ENCODE measurements at regions not wholly inside any gene's neighbourhood (a gene's known extent, or its start where the extent isn't known, plus 50 kb on each side); places are given as distances from the start of the nearest gene placed in this dataset.

- TF ChIP-seq CTCF (IDR thresholded peaks at IDR 0.05; ENCODE audit: insufficient read depth, low read depth, low read length) = no peak
- TF ChIP-seq EZH2 (IDR thresholded peaks at IDR 0.05; ENCODE audit: insufficient read depth, low read length) = no peak
Measured at GRCh38 chr14:28612414-28612813, 154.2 kb upstream of the FOXG1 start.
